Mesendoderm (in vitro differentiated cells): ENCODE measurements at regions not wholly inside any gene's neighbourhood (a gene's known extent, or its start where the extent isn't known, plus 50 kb on each side); places are given as distances from the start of the nearest gene placed in this dataset.

ENCODE experiments used
- DNase-seq: peaks from one replicate; pipeline ENCODE4 v3.0.0; 2013
- H2AK5ac ChIP-seq: 2 replicates; pipeline ENCODE4 v1.6.1; 2013; ENCODE audit warnings: low read length, inconsistent platforms
- H2BK120ac ChIP-seq: 2 replicates; pipeline ENCODE4 v1.6.1; 2013; ENCODE audit warnings: low read depth, mild to moderate bottlenecking, low read length, moderate library complexity, mixed read lengths
- H2BK15ac ChIP-seq: replicated peaks from 2 replicates; pipeline ENCODE4 v1.6.1; 2013; ENCODE audit warnings: low read depth, mild to moderate bottlenecking, moderate library complexity
- H2BK5ac ChIP-seq: 2 replicates; pipeline ENCODE4 v1.6.1; 2013; ENCODE audit warnings: low read length, inconsistent platforms
- H3K18ac ChIP-seq: 2 replicates; pipeline ENCODE4 v1.6.1; 2013; ENCODE audit warnings: mild to moderate bottlenecking, low read length, mixed read lengths
- H3K23ac ChIP-seq: one replicate; pipeline ENCODE4 v1.6.1; 2013; ENCODE audit warnings: low read length
- H3K27ac ChIP-seq: 2 replicates; pipeline ENCODE4 v1.5.1; 2013; ENCODE audit warnings: low read depth, mild to moderate bottlenecking, inconsistent platforms, low read length, moderate library complexity
- H3K27me3 ChIP-seq: 2 replicates; pipeline ENCODE4 v1.6.1; 2013; ENCODE audit warnings: low read length, control low read depth, mild to moderate bottlenecking, inconsistent platforms; ENCODE audit not compliant: insufficient read depth, poor library complexity
- H3K36me3 ChIP-seq: 2 replicates; pipeline ENCODE4 v1.6.1; 2013; ENCODE audit warnings: low read length, inconsistent platforms; ENCODE audit not compliant: control insufficient read depth, insufficient read depth
- H3K4ac ChIP-seq: one replicate; pipeline ENCODE4 v1.6.1; 2013; ENCODE audit warnings: low read depth, mild to moderate bottlenecking, low read length, moderate library complexity
- H3K4me1 ChIP-seq: 2 replicates; pipeline ENCODE4 v1.6.1; 2013; ENCODE audit warnings: low read depth, low read length, inconsistent platforms; ENCODE audit not compliant: control insufficient read depth
- H3K4me2 ChIP-seq: 2 replicates; pipeline ENCODE4 v1.6.1; 2013; ENCODE audit warnings: low read length
- H3K4me3 ChIP-seq: 2 replicates; pipeline ENCODE4 v1.5.1; 2013; ENCODE audit warnings: mild to moderate bottlenecking, low read length
- H3K56ac ChIP-seq: one replicate; pipeline ENCODE4 v1.6.1; 2013; ENCODE audit warnings: low read length
- H3K79me1 ChIP-seq: 2 replicates; pipeline ENCODE4 v1.6.1; 2013; ENCODE audit warnings: low read length, inconsistent platforms
- H3K79me2 ChIP-seq: 2 replicates; pipeline ENCODE4 v1.6.1; 2013; ENCODE audit warnings: mild to moderate bottlenecking, low read length; ENCODE audit not compliant: control insufficient read depth, insufficient read depth
- H3K9ac ChIP-seq: 2 replicates; pipeline ENCODE4 v1.6.1; 2013; ENCODE audit warnings: low read length, inconsistent platforms
- H4K5ac ChIP-seq: one replicate; pipeline ENCODE4 v1.6.1; 2013; ENCODE audit warnings: low read length
- H4K8ac ChIP-seq: one replicate; pipeline ENCODE4 v1.6.1; 2013; ENCODE audit warnings: low read depth, mild to moderate bottlenecking, control low read depth, low read length, moderate library complexity
- WGBS: extraction: QIAGEN DNeasy Blood & Tissue Kit; methylation state at CpG from one replicate; pipeline ENCODE4 v1.1.7; 2013; ENCODE audit warnings: low lambda C conversion rate, missing lambda C conversion rate; ENCODE audit not compliant: insufficient coverage; ENCODE audit errors: extremely low coverage; 5-methylcytosine and 5-hydroxymethylcytosine counted together

GRCh38 chr2:173652767-173653431 lies 298.2 kb downstream of the CDCA7 start:
- Histone ChIP-seq H3K18ac (no peak overlapping the region), H3K9ac (no peak overlapping the region), H3K27me3 (no peaks in the 10 kb centered on the region), H4K5ac (no peak overlapping the region), H3K4me3 (no peak overlapping the region), H2AK5ac (no peak overlapping the region), H3K27ac (no peak overlapping the region), H3K4ac (no peak overlapping the region), H3K79me2 (no peaks in the 10 kb centered on the region), H3K23ac (no peak overlapping the region), H3K56ac (no peak overlapping the region), H3K36me3 (no peaks in the 10 kb centered on the region), H2BK120ac (no peak overlapping the region), H2BK5ac (no peak overlapping the region), H4K8ac (no peak overlapping the region), H2BK15ac (no peak overlapping the region), H3K79me1 (no peaks in the 10 kb centered on the region), H3K4me1 (no peaks in the 10 kb centered on the region), H3K4me2 (no peak overlapping the region)
- WGBS, result no CpG with 5 or more reads among the region's 10 CpGs
- DNase-seq, result peak; percentile 45

GRCh38 chr2:173653432-173653805 lies 298.7 kb downstream of the CDCA7 start:
- H2AK5ac ChIP-seq, result no peak overlapping the region
- H3K36me3 ChIP-seq, result no peaks in the 10 kb centered on the region
- H3K79me2 ChIP-seq, result no peaks in the 10 kb centered on the region
- no CpG with 5 or more reads among the region's 6 CpGs for WGBS
- no peak overlapping the region for H3K27ac ChIP-seq
- H2BK120ac ChIP-seq, result no peak overlapping the region
- no peak for DNase-seq
- no peak overlapping the region for H2BK15ac ChIP-seq
- H4K8ac ChIP-seq, result no peak overlapping the region
- H3K9ac ChIP-seq, result no peak overlapping the region
- H3K4ac ChIP-seq, result no peak overlapping the region
- H3K4me2 ChIP-seq, result no peak overlapping the region
- H3K23ac ChIP-seq, result no peak overlapping the region
- no peak overlapping the region for H4K5ac ChIP-seq
- no peak overlapping the region for H3K18ac ChIP-seq
- H3K79me1 ChIP-seq, result no peaks in the 10 kb centered on the region
- no peak overlapping the region for H3K4me3 ChIP-seq
- H2BK5ac ChIP-seq, result no peak overlapping the region
- no peaks in the 10 kb centered on the region for H3K27me3 ChIP-seq
- no peaks in the 10 kb centered on the region for H3K4me1 ChIP-seq
- H3K56ac ChIP-seq, result no peak overlapping the region

GRCh38 chr2:173654161-173654895 lies 299.7 kb downstream of the CDCA7 start:
- Histone ChIP-seq H3K18ac (no peak overlapping the region), H3K36me3 (no peaks in the 10 kb centered on the region), H2BK5ac (no peak overlapping the region), H2AK5ac (no peak overlapping the region), H4K8ac (no peak overlapping the region), H3K79me1 (no peaks in the 10 kb centered on the region), H2BK120ac (no peak overlapping the region), H3K56ac (no peak overlapping the region), H3K4me3 (no peak overlapping the region), H4K5ac (no peak overlapping the region), H3K9ac (no peak overlapping the region), H3K27ac (no peak overlapping the region), H3K4me1 (no peaks in the 10 kb centered on the region), H3K4ac (no peak overlapping the region), H3K23ac (no peak overlapping the region), H3K4me2 (no peak overlapping the region), H3K79me2 (no peaks in the 10 kb centered on the region), H2BK15ac (no peak overlapping the region), H3K27me3 (no peaks in the 10 kb centered on the region)
- WGBS, result no CpG with 5 or more reads among the region's 10 CpGs
- no peak for DNase-seq

- H2BK15ac ChIP-seq, result no peak overlapping the region
- H3K4me2 ChIP-seq, result no peak overlapping the region
- no peaks in the 10 kb centered on the region for H3K36me3 ChIP-seq
- no peaks in the 10 kb centered on the region for H3K4me1 ChIP-seq
- DNase-seq, result no peak
- no peaks in the 10 kb centered on the region for H3K27me3 ChIP-seq
- no peak overlapping the region for H2BK120ac ChIP-seq
- H3K23ac ChIP-seq, result peak overlapping the region; percentile 89
- H3K18ac ChIP-seq, result no peak overlapping the region
- H3K79me2 ChIP-seq, result no peaks in the 10 kb centered on the region
- no CpG with 5 or more reads among the region's 5 CpGs for WGBS
- H4K5ac ChIP-seq, result no peak overlapping the region
- H2BK5ac ChIP-seq, result no peak overlapping the region
- H3K4me3 ChIP-seq, result no peak overlapping the region
- H3K9ac ChIP-seq, result no peak overlapping the region
- no peak overlapping the region for H3K4ac ChIP-seq
- no peak overlapping the region for H2AK5ac ChIP-seq
- H3K56ac ChIP-seq, result no peak overlapping the region
- no peaks in the 10 kb centered on the region for H3K79me1 ChIP-seq
- H4K8ac ChIP-seq, result no peak overlapping the region
- H3K27ac ChIP-seq, result no peak overlapping the region
Observed at GRCh38 chr2:173654896-173655265, 300.2 kb downstream of the CDCA7 start.

GRCh38 chr2:173656086-173656485 lies 301.4 kb downstream of the CDCA7 start:
- H2BK5ac ChIP-seq, result no peak overlapping the region
- no CpG with 5 or more reads among the region's 1 CpG for WGBS
- H4K8ac ChIP-seq, result no peak overlapping the region
- H3K4me2 ChIP-seq, result no peak overlapping the region
- no peak overlapping the region for H2BK120ac ChIP-seq
- no peaks in the 10 kb centered on the region for H3K4me1 ChIP-seq
- no peak overlapping the region for H3K23ac ChIP-seq
- no peak for DNase-seq
- H3K4me3 ChIP-seq, result no peak overlapping the region
- no peaks in the 10 kb centered on the region for H3K79me1 ChIP-seq
- no peak overlapping the region for H3K27ac ChIP-seq
- no peaks in the 10 kb centered on the region for H3K27me3 ChIP-seq
- no peak overlapping the region for H4K5ac ChIP-seq
- no peak overlapping the region for H2AK5ac ChIP-seq
- no peak overlapping the region for H3K18ac ChIP-seq
- H2BK15ac ChIP-seq, result no peak overlapping the region
- no peak overlapping the region for H3K56ac ChIP-seq
- no peak overlapping the region for H3K4ac ChIP-seq
- no peaks in the 10 kb centered on the region for H3K79me2 ChIP-seq
- no peaks in the 10 kb centered on the region for H3K36me3 ChIP-seq
- H3K9ac ChIP-seq, result no peak overlapping the region
